ENCODE measurements at regions not wholly inside any gene's neighbourhood (a gene's known extent, or its start where the extent isn't known, plus 50 kb on each side); places are given as distances from the start of the nearest gene placed in this dataset.

- Histone ChIP-seq H3K4me2 (ENCODE audit: low read length) (peak overlapping the region; percentile 35; the same call in 1 of the 2 replicates), H3K27ac (ENCODE audit: low read depth, low read length) (no peak overlapping the region; the same call in 1 of the 2 replicates), H3K36me3 (ENCODE audit: control insufficient read depth in 1 of 2, insufficient read depth in 2 of 2, low read length in 2 of 2) (no peaks in the 10 kb centered on the region), H3K9ac (ENCODE audit: low read length) (no peak overlapping the region), H3K4me1 (ENCODE audit: control insufficient read depth in 1 of 2, insufficient read depth in 2 of 2, low read length in 2 of 2) (peaks cover 21 to 28% of the 10 kb centered on the region in 2 experiments), H3K9me2 (ENCODE audit: insufficient read depth) (no peaks in the 10 kb centered on the region), H3K27me3 (ENCODE audit: insufficient read depth, low read length) (no peaks in the 10 kb centered on the region), H3K9me3 (ENCODE audit: control insufficient read depth in 1 of 2, insufficient read depth in 1 of 2, low read depth in 1 of 2, low read length in 2 of 2) (no peaks in the 10 kb centered on the region), H2AFZ (ENCODE audit: low read depth, low read length, poor library complexity, severe bottlenecking) (no peak overlapping the region), H3K79me2 (ENCODE audit: insufficient read depth, low read length) (no peaks in the 10 kb centered on the region), H3K4me3 (replicated peaks in 1 of 2; ENCODE audit: low read depth in 1 of 2, low read length in 2 of 2) (no peak overlapping the region), H4K20me1 (ENCODE audit: insufficient read depth) (no peaks in the 10 kb centered on the region)
- ATAC-seq, result peak; percentile 10; the same call in 1 of the 2 replicates
- no TSS peak for BruUV-seq (replicated peaks)
- DNase-seq (ENCODE audit: low read depth, low spot score), result no peak
- ChIA-PET POLR2A (interaction anchor here (0.8 kb wide), 1 partner anchor 12 kb away, joined by 4 read pairs; no protein-coding TSS in a partner anchor), RAD21 (ENCODE audit: low non-redundant PET in 1 of 2, low total read pairs in 2 of 2, uncharacterized antibody in 2 of 2, unreplicated experiment in 2 of 2) (no interaction called here), CTCF (no interaction called here)
- TF ChIP-seq EZH2 (IDR thresholded peaks at IDR 0.05), result no peak
- TF ChIP-seq CEBPB (IDR thresholded peaks at IDR 0.05; ENCODE audit: low read depth), result no peak
- TF ChIP-seq RAD21 (IDR thresholded peaks at IDR 0.05; ENCODE audit: low read depth), result no peak
- no peak for TF ChIP-seq EZH2phosphoT487 (IDR thresholded peaks at IDR 0.05; ENCODE audit: borderline replicate concordance)
- TF ChIP-seq, protein P1, sequence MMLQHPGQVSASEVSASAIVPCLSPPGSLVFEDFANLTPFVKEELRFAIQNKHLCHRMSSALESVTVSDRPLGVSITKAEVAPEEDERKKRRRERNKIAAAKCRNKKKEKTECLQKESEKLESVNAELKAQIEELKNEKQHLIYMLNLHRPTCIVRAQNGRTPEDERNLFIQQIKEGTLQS (IDR thresholded peaks at IDR 0.05), result no peak
- TF ChIP-seq SIN3A (IDR thresholded peaks at IDR 0.05; ENCODE audit: low read depth), result no peak
- no peak for TF ChIP-seq POLR2A (IDR thresholded peaks at IDR 0.05; ENCODE audit: borderline replicate concordance, extremely low read depth, insufficient read depth, insufficient read length)
- no peak for TF ChIP-seq EGR1 (IDR thresholded peaks at IDR 0.05; ENCODE audit: low read depth)
- TF ChIP-seq ELF1 (IDR thresholded peaks at IDR 0.05; ENCODE audit: borderline replicate concordance, low read depth), result no peak
- TF ChIP-seq SRF (IDR thresholded peaks at IDR 0.05; ENCODE audit: low read depth), result no peak
- TF ChIP-seq MAX (IDR thresholded peaks at IDR 0.05), result no peak
- TF ChIP-seq CBX3 (IDR thresholded peaks at IDR 0.05; ENCODE audit: low read depth), result no peak
- intact Hi-C loops (cut with micrococcal nuclease), result no loop called here
These were observed 97.2 kb downstream of the B3GNT2 start for GRCh38 chr2:62293151-62293489.

DNA sequence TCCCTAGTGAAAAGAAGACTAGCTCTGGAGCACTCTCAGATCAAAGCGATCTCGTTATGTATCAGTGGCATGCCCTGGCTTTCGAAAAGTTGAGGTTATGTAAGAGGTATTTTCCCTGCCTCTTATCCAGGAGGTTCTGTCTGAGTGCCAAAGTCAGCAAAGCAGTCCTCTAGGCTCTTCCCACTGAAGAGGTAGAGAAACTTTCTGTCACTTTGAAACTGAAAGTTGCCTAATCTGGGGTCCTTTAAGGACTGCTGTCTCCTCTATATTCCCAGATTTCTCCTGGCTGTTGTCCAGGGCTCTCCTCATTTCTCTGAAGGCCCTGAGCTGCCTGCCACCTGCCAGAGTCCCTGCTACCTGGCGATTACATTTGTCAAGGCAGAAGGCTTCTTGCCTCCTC, 96.3 kb downstream of the B3GNT2 start:
- intact Hi-C loops (cut with micrococcal nuclease), result no loop called here
- H2AFZ ChIP-seq (ENCODE audit: low read depth, low read length, poor library complexity, severe bottlenecking), result no peak overlapping the region
- POLR2A ChIA-PET, result no interaction called here
- BruUV-seq (replicated peaks), result no TSS peak
- no peak for DNase-seq (ENCODE audit: low read depth, low spot score)
- no peak for ATAC-seq
- H3K4me3 ChIP-seq (replicated peaks in 1 of 2; ENCODE audit: low read depth in 1 of 2, low read length in 2 of 2), result no peak overlapping the region
- CTCF ChIA-PET, result no interaction called here
- H4K20me1 ChIP-seq (ENCODE audit: insufficient read depth), result no peaks in the 10 kb centered on the region
- RAD21 ChIA-PET (ENCODE audit: low non-redundant PET in 1 of 2, low total read pairs in 2 of 2, uncharacterized antibody in 2 of 2, unreplicated experiment in 2 of 2), result no interaction called here
- H3K27ac ChIP-seq (ENCODE audit: low read depth, low read length), result no peak overlapping the region
- no peak overlapping the region for H3K4me2 ChIP-seq (ENCODE audit: low read length)
- TF ChIP-seq, protein P2, sequence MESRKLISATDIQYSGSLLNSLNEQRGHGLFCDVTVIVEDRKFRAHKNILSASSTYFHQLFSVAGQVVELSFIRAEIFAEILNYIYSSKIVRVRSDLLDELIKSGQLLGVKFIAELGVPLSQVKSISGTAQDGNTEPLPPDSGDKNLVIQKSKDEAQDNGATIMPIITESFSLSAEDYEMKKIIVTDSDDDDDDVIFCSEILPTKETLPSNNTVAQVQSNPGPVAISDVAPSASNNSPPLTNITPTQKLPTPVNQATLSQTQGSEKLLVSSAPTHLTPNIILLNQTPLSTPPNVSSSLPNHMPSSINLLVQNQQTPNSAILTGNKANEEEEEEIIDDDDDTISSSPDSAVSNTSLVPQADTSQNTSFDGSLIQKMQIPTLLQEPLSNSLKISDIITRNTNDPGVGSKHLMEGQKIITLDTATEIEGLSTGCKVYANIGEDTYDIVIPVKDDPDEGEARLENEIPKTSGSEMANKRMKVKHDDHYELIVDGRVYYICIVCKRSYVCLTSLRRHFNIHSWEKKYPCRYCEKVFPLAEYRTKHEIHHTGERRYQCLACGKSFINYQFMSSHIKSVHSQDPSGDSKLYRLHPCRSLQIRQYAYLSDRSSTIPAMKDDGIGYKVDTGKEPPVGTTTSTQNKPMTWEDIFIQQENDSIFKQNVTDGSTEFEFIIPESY (IDR thresholded peaks at IDR 0.05; ENCODE audit: extremely low read depth, insufficient replicate concordance, low read length), result no peak
- TF ChIP-seq SIN3A (IDR thresholded peaks at IDR 0.05; ENCODE audit: low read depth), result no peak
- TF ChIP-seq, protein P1 (IDR thresholded peaks at IDR 0.05), result no peak
- TF ChIP-seq SRF (IDR thresholded peaks at IDR 0.05; ENCODE audit: low read depth), result no peak
- TF ChIP-seq MAX (IDR thresholded peaks at IDR 0.05), result no peak
- TF ChIP-seq CEBPB (IDR thresholded peaks at IDR 0.05; ENCODE audit: low read depth), result no peak
- TF ChIP-seq FOSL1 (IDR thresholded peaks at IDR 0.05; ENCODE audit: low read depth), result no peak
- no peak for TF ChIP-seq POLR2A (IDR thresholded peaks at IDR 0.05; ENCODE audit: borderline replicate concordance, extremely low read depth, insufficient read depth, insufficient read length)
- no peaks in the 10 kb centered on the region for H3K79me2 ChIP-seq (ENCODE audit: insufficient read depth, low read length)
- H3K36me3 ChIP-seq (ENCODE audit: control insufficient read depth in 1 of 2, insufficient read depth in 2 of 2, low read length in 2 of 2), result no peaks in the 10 kb centered on the region
- H3K27me3 ChIP-seq (ENCODE audit: insufficient read depth, low read length), result no peaks in the 10 kb centered on the region
- no peak overlapping the region for H3K9ac ChIP-seq (ENCODE audit: low read length)
- H3K9me3 ChIP-seq (ENCODE audit: control insufficient read depth in 1 of 2, insufficient read depth in 1 of 2, low read depth in 1 of 2, low read length in 2 of 2), result no peaks in the 10 kb centered on the region
- no peaks in the 10 kb centered on the region for H3K9me2 ChIP-seq (ENCODE audit: insufficient read depth)
- H3K4me1 ChIP-seq (ENCODE audit: control insufficient read depth in 1 of 2, insufficient read depth in 2 of 2, low read length in 2 of 2), result peaks cover 30 to 34% of the 10 kb centered on the region in 2 experiments

All from HCT116 (cell line).